HG03469 (cell line): ENCODE measurements at regions not wholly inside any gene's neighbourhood (a gene's known extent, or its start where the extent isn't known, plus 50 kb on each side); places are given as distances from the start of the nearest gene placed in this dataset.

Source experiments
- ATAC-seq: cut with Tn5 transposase; IDR thresholded peaks from one replicate; pipeline ENCODE4 v1.9.1; 2021; ENCODE audit warnings: mild to moderate bottlenecking, moderate library complexity, moderate number of reproducible peaks; ENCODE audit not compliant: unreplicated experiment

GRCh38 chr7:118013252-118014010 is 140.2 kb upstream of the CTTNBP2 start:
- no peak for ATAC-seq

- ATAC-seq, result no peak
Observed at GRCh38 chr7:118022546-118022945, 149.3 kb upstream of the CTTNBP2 start.

GRCh38 chr7:118026791-118027190 is 153.6 kb upstream of the CTTNBP2 start:
- no peak for ATAC-seq

- ATAC-seq, result no peak
Observed at GRCh38 chr7:118028226-118028625, 155.0 kb upstream of the CTTNBP2 start.

- ATAC-seq, result no peak
Observed at GRCh38 chr7:118029826-118030422, 154.0 kb upstream of the LSM8 start.

GRCh38 chr7:118033273-118033672 is 150.7 kb upstream of the LSM8 start:
- no peak for ATAC-seq

GRCh38 chr7:118039963-118040489 is 143.9 kb upstream of the LSM8 start:
- no peak for ATAC-seq

GRCh38 chr7:118040562-118040961 is 143.4 kb upstream of the LSM8 start:
- peak; percentile 88 for ATAC-seq

- no peak for ATAC-seq
Observed at GRCh38 chr7:118041251-118041878, 142.6 kb upstream of the LSM8 start.

- no peak for ATAC-seq
Observed at GRCh38 chr7:118045629-118046028, 138.3 kb upstream of the LSM8 start.

- ATAC-seq, result no peak
Observed at GRCh38 chr7:118046086-118046485, 137.9 kb upstream of the LSM8 start.

- no peak for ATAC-seq
Observed at GRCh38 chr7:118046801-118047200, 137.2 kb upstream of the LSM8 start.

GRCh38 chr7:118052336-118052735 is 131.6 kb upstream of the LSM8 start:
- no peak for ATAC-seq

- no peak for ATAC-seq
Observed at GRCh38 chr7:118053353-118053752, 130.6 kb upstream of the LSM8 start.

- no peak for ATAC-seq
Observed at GRCh38 chr7:118054529-118054928, 129.4 kb upstream of the LSM8 start.

- no peak for ATAC-seq
Observed at GRCh38 chr7:118055647-118056046, 128.3 kb upstream of the LSM8 start.

GRCh38 chr7:118057404-118057803 is 126.6 kb upstream of the LSM8 start:
- no peak for ATAC-seq

- no peak for ATAC-seq
Observed at GRCh38 chr7:118059209-118059608, 124.8 kb upstream of the LSM8 start.

- ATAC-seq, result no peak
Observed at GRCh38 chr7:118060692-118061091, 123.3 kb upstream of the LSM8 start.

GRCh38 chr7:118061386-118061785 is 122.6 kb upstream of the LSM8 start:
- ATAC-seq, result no peak

- no peak for ATAC-seq
Observed at GRCh38 chr7:118072893-118073674, 110.9 kb upstream of the LSM8 start.
